DMS114 treated with DMSO at 0.1 percent for 48 hours (cell line): ENCODE measurements at regions not wholly inside any gene's neighbourhood (a gene's known extent, or its start where the extent isn't known, plus 50 kb on each side); places are given as distances from the start of the nearest gene placed in this dataset.
"Not testable (repeated sequence)": the region's sequence is repeated elsewhere in the genome, so short reads cannot be mapped to it uniquely, and the experiment has no call there.

Experiments used
- DNase-seq: peaks from one replicate; lab custom pipeline; 2025; ENCODE audit not compliant: unreplicated experiment; lab: John Stamatoyannopoulos, UW

DNA sequence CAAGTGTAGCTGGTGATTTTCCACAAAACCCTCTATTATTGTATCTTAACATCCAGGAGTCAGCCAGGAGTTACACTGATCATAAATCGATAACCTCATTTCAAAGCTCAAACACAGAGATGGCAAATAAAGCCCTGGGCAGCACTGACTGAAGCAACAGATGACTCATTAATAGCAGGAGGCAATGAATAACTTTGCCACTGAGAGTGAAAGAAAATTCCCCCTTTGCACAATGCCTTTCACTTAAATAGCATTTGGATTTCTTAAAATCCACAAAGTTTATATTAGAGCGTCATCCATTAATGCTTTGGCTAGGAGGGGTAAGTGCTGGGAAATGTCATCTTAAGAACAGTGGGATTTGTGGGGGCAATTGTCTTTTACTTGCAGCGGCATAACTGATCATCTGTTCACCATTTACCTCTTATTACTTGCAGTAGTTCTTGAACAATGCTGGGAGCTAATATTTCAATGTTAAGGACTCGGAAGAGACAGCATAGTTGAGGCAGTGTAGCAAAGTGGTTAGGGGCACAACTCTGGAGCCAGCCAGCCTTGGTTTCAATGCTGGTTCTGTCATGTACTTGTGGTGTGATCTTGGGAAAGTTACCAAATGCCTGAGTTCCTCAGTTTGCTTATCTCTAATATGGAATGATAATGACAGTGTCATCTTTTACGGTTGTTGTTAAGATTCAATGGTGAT is 630.4 kb upstream of the TBL1XR1 start:
- no peak for DNase-seq

DNA sequence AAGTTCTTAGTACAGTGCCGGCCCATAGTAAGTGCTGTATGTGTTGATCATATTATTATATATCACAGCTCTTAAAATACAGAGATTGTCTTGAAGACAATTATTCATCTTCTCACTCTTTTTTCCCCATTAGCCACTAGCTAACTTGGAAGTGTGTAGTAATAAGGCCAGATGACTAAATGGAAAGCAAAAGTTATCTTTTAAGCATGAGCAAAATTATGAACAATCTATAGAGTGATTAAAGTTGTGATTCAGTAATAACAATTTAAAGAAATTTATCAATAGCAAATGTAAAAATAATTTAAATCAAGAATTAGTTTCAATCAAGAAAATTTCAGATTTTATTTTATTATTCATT is 630.9 kb upstream of the TBL1XR1 start:
- DNase-seq, result no peak

DNA sequence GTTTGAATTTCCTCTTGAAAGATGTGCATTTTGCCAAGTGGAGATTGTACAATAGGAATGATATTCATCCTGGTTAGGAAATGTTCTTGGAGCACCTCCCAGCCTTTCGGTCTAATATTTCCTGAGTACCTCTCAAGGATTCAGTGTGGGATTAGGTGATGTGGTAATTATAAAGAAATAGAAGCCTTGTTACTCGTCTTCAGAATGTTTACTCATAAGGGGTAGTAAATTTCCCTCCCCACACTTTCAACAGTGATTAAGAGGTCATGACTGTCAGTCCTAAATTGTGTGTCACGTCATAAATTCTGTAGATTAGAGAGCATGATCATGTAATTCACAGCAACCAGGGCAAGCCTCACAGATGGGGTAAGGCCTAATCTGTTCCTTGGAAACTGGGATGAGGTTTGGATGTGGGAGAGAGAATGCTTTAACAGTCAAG is 633.1 kb upstream of the TBL1XR1 start:
- DNase-seq, result no peak

DNA sequence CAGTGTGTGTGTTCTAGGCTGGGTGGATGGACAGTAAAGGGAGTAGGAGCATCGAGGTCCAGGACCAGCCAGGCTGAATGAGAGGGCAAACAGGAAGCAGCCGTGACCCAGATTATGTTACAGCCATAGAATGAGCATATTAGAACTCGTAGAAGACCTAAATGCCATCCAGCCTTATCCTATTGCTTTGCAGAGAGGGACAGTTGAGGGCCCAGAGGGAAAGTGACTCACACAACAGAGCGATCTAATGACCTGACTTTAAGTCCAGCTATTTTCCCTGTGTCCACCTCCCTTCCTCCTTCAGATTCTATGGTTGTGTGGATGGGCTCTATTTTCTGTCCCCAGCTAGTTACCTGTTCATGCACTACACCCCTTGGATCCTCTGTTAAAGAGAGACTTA is 634.1 kb upstream of the TBL1XR1 start:
- DNase-seq, result no peak

DNA sequence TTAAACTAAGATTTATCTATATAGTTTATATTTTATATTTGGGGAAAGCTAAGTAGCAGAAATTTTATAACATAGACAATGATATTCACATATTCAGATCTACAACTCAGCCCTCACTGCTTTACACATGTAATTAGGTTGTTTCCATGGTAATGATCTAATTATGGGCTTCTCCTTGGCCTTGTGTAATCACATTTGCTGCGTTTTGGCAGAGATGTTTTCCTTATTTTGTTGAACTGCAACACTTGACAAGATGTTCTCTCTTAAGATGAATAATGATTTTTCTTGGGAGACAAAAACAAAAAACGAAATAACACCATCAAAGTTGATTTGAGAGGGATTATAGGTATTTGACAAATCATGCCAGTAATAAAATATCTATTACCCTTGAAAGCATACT is 635.6 kb upstream of the TBL1XR1 start:
- no peak for DNase-seq

DNA sequence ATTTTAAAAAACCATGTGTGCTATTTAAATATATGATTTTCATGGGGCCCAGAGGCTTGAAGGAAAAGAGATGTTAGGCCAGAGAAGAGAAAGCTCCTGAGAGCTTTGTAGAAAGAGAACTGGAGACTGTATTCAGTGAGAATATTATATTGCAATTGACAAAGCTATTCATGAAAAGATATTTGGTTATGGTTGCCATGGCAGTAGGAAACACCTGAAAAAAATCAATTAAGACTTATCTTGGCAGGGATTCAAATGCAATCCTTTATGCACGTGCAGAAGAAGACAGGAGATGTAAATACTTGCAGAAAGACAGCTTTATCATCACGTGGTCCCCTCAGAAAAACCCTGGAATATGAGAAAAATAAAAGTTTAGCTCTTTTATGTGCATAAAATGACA is 636.0 kb upstream of the TBL1XR1 start:
- no peak for DNase-seq

DNA sequence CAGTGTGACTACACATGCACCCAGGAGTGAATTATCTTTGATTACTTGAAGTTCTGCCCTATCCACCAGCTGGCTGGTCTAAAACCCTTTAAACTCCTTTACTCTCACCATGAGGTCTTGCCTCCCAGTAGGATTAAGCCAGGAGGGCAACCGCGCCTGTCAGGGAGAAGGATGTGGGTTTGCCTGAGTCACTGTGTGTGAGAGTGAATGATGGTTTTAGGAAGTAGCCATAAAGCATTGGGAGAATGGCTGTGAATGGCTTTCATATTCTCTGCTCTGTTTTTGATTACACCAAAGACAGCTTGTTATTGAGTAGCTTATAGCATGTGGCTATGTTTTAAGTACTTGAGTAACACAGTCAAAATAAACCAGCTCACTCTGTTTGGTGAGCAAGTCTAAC is 637.7 kb upstream of the TBL1XR1 start:
- DNase-seq, result no peak

DNA sequence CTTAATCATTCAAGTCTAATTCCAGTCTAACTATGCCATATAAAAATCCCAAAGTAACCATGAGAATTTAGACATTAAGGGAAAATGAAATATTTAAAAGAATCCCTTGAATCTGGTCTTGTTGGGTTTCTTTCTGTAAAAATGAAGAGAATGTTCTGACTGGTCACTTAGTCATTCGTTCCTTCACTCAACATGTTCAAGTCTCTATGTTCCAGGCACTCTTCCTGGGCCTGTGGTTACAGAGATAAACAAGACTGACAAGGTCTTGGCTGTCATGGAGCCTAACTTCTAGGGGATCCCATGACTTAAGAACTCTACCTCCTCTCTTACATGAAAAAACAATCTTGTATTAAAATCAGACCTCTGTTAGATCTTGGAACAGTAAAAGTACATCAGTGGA is 638.6 kb upstream of the TBL1XR1 start:
- no peak for DNase-seq

DNA sequence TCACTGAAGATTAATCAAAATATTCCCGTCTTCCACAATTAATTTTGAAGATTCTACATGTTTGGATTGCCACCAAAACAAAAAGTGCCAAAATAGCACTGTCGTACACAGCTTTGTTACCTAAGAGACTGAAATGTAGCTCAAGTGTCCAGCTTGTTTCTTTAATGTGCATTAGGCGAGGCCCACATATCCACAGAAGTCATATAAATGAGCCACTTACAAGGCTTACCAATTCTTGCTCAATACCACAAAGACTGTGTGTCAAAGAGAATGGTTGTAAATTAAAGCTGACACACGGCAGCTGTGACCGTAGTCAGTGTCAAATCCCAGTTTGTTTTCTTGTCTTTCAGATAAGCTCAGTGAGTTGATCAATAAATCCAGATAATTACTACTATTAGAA is 639.4 kb upstream of the TBL1XR1 start:
- no peak for DNase-seq

DNA sequence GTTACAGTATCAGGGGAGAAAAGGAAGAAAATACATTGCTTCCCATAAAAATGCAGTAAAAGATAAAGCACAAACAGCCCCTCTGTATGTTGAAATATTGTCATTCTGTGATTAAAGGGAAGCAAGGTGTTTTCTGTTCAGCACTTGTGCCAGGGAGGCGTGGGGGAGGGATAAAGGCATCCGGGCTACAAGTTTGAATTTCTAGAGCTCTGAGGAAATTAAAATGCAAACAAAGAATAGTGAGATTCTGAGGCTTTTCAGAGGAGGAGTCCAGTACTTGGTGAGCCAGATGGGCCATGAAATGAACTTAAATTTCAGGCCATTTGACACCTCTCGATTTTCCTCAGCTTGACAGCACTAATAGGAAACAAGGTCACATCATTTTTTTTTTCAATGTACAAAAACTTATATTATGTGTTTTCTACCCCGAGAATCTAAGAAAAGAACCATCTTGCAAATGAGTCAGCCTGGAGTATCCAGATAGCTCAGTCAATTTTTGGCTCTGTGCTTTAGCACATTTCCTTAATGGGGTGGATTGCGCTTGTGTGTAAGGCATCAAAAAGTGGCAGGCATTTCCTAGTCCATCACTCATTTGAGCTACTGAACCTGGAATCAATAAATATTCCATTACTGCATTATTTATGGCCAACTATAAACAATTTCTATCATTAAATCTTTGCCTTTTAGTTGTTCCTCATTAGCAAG is 640.8 kb upstream of the TBL1XR1 start:
- DNase-seq, result no peak

DNA sequence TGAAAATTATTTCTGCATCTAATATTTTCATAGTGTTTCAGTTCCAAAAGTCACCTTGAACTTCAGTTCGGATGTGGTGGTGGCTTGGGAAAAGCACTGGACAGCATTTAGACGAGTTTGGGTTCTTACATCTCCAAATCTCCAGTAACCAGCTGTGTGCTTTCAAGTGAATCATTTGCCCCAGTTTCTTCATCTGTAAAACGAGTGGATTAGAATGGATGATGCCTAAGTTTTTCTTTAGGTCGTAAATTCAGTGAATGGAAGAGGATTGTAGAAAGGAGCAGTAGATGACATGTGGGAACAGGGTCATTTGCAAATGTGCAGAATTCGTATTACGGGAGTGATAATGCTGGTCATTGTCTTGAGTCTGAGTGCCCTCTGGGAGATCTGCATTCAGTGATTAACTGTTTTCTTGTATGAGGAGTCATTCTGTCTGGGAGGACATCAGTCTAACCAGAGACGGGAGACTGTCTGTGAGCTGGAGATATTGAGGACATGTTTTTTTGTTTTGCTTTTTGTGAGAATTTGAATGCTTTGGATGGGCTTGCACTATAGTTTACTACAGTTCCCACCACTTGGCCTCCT is 641.6 kb upstream of the TBL1XR1 start:
- DNase-seq, result no peak

DNA sequence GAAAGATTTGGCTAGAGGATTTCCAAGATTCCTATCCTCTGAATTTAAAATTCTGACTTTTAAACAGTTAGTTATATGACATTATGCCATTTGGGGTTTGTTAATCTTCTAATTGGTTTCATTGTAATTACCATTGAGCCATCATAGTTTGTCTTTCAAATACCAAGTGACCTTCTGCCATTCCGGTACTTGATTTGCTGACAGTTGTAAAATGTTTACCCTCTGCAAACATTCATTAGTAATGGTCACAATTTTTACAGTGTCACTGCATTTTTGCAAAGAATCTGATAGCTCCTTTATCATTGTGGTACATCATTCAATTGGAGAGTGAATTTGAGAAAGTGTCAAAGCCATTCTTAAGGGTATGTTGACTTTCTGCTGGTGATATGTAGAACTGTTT is 645.0 kb upstream of the TBL1XR1 start:
- DNase-seq, result no peak

DNA sequence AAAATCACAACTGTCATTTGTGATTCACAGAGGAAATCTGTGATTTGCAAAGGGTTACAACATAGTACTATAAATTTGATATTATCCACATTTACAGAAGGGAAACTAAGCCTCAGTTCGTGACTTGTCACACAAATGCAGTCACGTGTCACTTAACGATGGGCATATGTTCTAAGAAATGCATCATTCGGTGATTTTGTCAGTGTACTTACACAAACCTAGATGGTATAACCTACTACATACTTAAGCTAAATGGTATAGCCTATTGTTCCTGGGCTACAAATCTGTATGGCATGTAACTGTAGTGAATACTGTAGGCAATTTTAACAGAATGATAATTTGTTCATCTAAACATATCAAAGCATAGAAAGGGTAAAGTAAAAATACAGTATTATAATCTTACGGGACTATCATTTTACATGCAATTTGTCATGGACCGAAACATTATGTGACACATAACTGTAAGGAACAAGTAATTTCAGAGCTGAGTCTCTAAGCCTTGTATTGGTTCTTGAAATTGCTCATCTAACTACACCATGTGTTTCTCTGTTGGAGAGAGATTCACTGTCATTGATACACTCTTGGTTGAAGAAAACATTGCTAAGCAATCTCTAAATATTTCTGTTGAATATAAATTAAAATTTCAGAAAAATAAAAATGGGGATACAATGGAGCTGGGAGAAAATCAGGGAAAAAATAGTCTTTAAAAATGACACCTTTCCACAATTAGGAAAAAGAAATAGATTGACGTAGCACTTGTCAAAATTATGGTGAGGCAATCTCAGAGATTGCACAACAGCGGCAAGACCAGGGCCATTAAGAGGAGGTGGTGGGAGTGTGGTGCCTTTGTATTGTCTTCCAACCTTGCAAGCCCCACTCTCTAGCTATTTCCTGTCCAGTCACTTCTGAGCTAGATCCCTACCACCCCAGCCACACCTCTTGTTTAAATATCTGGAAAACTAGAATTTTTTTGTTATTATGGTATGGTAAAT is 645.8 kb upstream of the TBL1XR1 start:
- DNase-seq, result no peak

DNA sequence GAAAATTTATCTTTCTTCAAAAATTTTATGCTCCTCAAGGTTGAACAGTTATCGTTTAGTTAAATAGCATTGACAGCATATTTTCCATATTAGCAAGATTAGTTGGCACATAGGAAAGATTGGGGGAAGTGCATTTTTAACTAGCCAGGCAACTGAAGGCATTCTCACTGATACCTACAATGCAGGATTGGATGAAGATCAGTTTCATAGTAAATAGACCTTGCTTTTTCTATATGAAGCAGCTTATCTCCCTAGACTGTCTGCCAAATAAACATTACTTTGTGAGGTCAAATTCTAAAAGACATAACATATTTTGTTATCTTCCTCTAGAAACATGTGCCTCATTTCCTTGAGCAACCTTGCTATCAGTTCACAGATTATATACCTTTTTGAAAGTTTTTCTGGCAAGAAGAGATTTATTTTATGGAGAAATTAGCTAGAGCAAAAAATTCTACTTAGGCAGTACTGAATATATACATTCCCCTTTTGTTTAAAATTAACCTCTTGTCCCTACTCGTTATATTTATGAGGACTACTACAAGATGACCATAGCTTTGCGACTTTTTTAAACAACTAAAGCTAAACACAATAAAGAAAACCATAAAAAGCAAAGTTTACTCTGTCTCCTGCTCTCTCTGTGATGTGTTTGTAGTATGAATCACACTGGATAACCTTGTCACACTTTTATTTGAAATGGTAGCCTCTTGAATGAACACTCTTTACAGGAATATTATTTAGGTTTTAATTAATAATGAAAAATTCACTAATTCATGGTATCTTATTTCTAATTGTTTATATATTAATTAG is 654.9 kb upstream of the TBL1XR1 start:
- no peak for DNase-seq

DNA sequence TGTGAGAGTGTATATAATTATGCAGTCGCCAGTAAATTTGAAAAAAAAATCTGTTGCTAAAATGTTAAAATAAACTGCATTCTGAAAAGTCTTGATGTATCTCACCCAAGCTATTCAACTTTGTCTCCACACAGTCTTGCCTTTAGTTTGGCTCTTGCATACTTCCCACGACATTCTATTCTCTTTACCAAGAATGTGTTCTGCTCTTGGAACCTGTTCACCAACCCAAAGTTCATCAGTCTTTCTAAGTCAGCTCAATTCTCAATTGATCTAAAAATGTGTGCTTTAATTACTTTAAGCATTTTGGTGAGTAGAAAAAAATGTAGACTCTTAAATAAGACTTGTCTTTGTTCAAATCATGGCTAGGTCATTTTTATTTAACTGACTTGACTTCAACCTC is 657.7 kb upstream of the TBL1XR1 start:
- no peak for DNase-seq

DNA sequence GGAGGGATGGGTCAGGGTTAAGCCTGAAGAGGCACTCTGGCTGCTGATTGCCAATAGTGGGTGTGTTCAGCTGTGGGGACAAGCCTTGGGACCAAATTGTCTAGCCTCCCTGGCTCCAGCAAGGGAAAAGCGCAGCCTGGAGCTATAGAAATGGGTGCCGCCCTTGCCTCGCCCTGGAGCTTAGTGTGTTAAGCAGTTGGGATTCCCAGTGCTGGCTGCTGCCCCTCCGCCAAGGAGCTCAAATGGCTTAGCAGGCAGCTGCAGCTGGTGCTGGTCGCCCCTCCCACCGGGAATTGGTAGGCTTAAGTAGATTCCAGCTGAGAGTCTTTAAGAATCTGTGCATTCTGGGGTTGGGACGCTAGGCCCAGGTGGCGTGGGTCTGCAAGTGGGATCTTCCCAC is 662.9 kb upstream of the TBL1XR1 start:
- DNase-seq, result no peak

DNA sequence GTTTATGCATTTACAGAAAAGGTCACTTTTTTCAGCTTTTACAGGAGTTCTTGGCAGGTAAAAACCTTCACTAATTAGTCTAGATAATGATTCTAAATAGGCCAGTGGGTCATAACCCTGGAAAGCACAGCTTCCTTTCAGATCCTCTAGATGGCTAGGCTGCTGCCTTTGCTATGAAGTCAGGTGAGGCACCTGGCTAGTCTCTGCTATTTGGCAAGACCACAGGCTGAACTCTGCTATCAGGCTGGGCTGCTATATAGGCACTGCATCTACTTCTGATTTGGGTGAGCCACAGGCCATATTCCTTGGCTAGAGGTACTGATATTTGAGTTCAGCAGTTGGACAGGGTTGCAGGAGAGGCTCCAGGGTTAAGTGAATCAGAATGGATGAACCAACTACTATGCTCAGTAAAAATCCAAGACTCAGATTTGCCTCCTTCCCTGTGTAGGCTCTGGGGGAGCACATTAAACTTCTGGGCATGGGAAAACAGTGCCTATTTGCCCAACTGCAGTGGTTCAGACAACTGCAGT is 665.7 kb upstream of the TBL1XR1 start:
- DNase-seq, result no peak

DNA sequence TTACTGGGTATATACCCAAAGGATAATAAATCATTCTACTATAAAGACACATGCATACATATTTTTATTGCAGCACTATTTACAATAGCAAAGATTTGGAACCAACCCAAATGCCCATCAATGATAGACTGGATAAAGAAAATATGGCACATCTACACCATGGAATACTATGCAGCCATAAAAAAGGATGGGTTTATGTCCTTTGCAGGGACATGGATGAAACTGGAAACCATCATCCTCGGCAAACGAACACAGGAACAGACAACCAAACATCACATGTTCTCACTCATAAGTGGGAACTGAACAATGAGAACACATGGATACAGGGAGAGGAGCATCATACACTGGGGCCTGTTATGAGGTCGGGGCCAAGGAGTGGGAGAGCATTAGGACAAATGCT is 665.0 kb upstream of the KCNMB2 start:
- DNase-seq, result not testable (repeated sequence)

DNA sequence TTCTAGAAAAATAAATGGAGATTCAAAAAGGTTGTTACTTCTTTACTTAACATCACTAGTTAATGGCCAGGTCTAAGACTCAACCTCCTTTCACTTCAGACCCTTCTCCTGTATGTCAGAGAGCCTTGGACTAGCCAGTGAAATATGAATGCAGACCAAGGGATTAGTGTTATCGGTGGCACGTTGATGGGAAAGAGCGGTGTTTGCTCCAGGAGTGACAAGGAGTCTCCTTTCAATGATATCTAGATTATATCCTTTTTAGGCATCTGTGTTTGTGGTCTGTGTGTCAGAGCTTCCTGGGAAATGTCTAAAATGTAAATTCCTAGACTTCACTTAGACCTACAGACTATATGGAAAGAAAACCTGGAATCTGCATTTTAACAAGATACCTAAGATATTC is 658.0 kb upstream of the KCNMB2 start:
- DNase-seq, result no peak

DNA sequence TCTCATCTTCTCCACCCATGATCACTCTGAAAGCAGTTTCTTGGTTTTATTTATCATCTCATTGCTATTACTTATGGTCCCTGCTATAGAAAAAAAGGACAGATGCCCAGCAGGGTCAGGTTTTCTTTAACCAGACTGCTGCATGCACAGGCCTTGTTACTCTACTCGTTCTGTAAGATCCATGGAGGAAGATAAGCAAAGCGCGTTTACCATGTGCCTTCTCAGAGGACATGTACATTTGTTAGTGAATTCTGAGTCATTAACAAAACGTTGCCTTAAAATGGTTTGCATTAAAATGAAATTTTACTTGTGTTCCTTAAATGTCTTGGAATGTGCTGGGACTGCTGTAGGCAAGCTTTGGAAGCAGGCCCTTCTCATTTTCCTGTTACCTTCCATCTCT is 657.3 kb upstream of the KCNMB2 start:
- no peak for DNase-seq
